Kidney epithelial cell (primary cell): ENCODE measurements at regions not wholly inside any gene's neighbourhood (a gene's known extent, or its start where the extent isn't known, plus 50 kb on each side); places are given as distances from the start of the nearest gene placed in this dataset.
"Not testable (repeated sequence)": the region's sequence is repeated elsewhere in the genome, so short reads cannot be mapped to it uniquely, and the experiment has no call there.

Experiments used
- DNase-seq: peaks from one replicate; pipeline ENCODE4 v3.0.0-alpha.2; 2010; ENCODE audit warnings: low read depth
- H3K27me3 ChIP-seq: 2 replicates; pipeline ENCODE4 v1.6.0; 2011; ENCODE audit warnings: low read length; ENCODE audit not compliant: control insufficient read depth, insufficient read depth
- H3K36me3 ChIP-seq: 2 replicates; pipeline ENCODE4 v1.5.1; 2011; ENCODE audit warnings: low read length; ENCODE audit not compliant: control insufficient read depth, insufficient read depth
- H3K4me3 ChIP-seq: 2 replicates; pipeline ENCODE4 v1.5.1; 2011; ENCODE audit warnings: low read depth, mild to moderate bottlenecking, control low read depth, low read length
- CTCF ChIP-seq: IDR thresholded peaks from 2 replicates; pipeline ENCODE4 v1.5.1; 2011; ENCODE audit warnings: mild to moderate bottlenecking, moderate library complexity, low read length, control low read depth, inconsistent platforms; ENCODE audit not compliant: insufficient read depth, poor library complexity, severe bottlenecking

GRCh38 chr6:67000121-67000520, 1293.1 kb upstream of the EYS start:
- no peak overlapping the region for H3K4me3 ChIP-seq
- no peak for TF ChIP-seq CTCF
- no peaks in the 10 kb centered on the region for H3K36me3 ChIP-seq
- H3K27me3 ChIP-seq: no peaks in the 10 kb centered on the region
- DNase-seq: no peak

- not testable (repeated sequence) for H3K36me3 ChIP-seq, H3K4me3 ChIP-seq, DNase-seq, H3K27me3 ChIP-seq
Observed at GRCh38 chr6:66997579-66997978, 1290.6 kb upstream of the EYS start.

- Histone ChIP-seq H3K4me3 (no peak overlapping the region), H3K27me3 (no peaks in the 10 kb centered on the region)
- DNase-seq: no peak
Observed at GRCh38 chr6:66995669-66996068, 1288.6 kb upstream of the EYS start.

GRCh38 chr6:66993708-66994107, 1286.7 kb upstream of the EYS start:
- H3K4me3 ChIP-seq, H3K27me3 ChIP-seq, DNase-seq, H3K36me3 ChIP-seq: not testable (repeated sequence)

More at GRCh38 chr6:66995669-66996068, 1288.6 kb upstream of the EYS start:
- H3K36me3 ChIP-seq: no peaks in the 10 kb centered on the region
- no peak for TF ChIP-seq CTCF

GRCh38 chr6:66993272-66993671, 1286.2 kb upstream of the EYS start:
- no peak for TF ChIP-seq CTCF
- DNase-seq: no peak
- H3K36me3 ChIP-seq: no peaks in the 10 kb centered on the region
- no peak overlapping the region for H3K4me3 ChIP-seq
- no peaks in the 10 kb centered on the region for H3K27me3 ChIP-seq

GRCh38 chr6:66992660-66993059, 1285.6 kb upstream of the EYS start:
- Histone ChIP-seq H3K36me3 (no peaks in the 10 kb centered on the region), H3K4me3 (no peak overlapping the region), H3K27me3 (no peaks in the 10 kb centered on the region)
- TF ChIP-seq CTCF: no peak
- no peak for DNase-seq

- TF ChIP-seq CTCF: no peak
- Histone ChIP-seq H3K27me3 (no peaks in the 10 kb centered on the region), H3K36me3 (no peaks in the 10 kb centered on the region), H3K4me3 (no peak overlapping the region)
- DNase-seq: no peak
Observed at GRCh38 chr6:66986940-66987339, 1279.9 kb upstream of the EYS start.
